ENCODE measurements at regions not wholly inside any gene's neighbourhood (a gene's known extent, or its start where the extent isn't known, plus 50 kb on each side); places are given as distances from the start of the nearest gene placed in this dataset.

DNA sequence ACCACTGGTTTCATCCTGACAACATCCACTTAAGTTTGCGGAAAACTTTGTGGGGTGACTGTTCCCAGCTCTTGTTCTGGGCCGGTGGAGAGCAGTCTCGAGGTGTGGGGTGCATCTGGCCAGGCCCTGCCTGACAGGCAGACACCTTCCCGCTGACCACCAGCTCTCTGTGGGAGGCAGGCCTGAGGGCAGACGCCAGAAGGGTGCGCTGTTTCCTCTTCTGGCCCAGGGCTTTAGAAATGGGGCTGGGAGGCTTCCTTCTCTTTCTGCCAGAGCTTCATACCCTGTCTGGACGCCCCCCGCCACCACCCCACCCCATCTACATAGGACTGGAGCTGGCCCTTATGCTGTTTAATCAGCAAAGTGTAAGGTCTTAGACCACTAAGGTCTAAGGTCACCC is 263.8 kb downstream of the LOXHD1 start:
- no peaks in the 10 kb centered on the region for H3K79me2 ChIP-seq (ENCODE audit: control insufficient read depth, insufficient read depth, low read length)
- CTCF ChIA-PET, result interaction anchor here (0.9 kb wide), 1 partner anchor 265 kb away, joined by 5 read pairs; no protein-coding TSS in a partner anchor
- H3K9me1 ChIP-seq (replicated peaks; ENCODE audit: control insufficient read depth, extremely low read depth, insufficient read depth, low read length), result no peaks in the 10 kb centered on the region
- POLR2A ChIA-PET, result no interaction called here
- DNase-seq (ENCODE audit: low read depth, low spot score) (no peak), FAIRE-seq (no peak)
- no TSS peak for BruUV-seq (replicated peaks)
- H3K36me3 ChIP-seq (ENCODE audit: control insufficient read depth in 2 of 2, extremely low read depth in 1 of 2, insufficient read depth in 2 of 2, low read length in 2 of 2), result no peaks in the 10 kb centered on the region
- no peaks in the 10 kb centered on the region for H4K20me1 ChIP-seq (replicated peaks; ENCODE audit: control insufficient read depth, extremely low read depth, insufficient read depth, low read length)
- H3K9ac ChIP-seq (replicated peaks; ENCODE audit: extremely low read depth, insufficient read depth, low read length), result no peak overlapping the region
- no peaks in the 10 kb centered on the region for H3K9me3 ChIP-seq (replicated peaks; ENCODE audit: control insufficient read depth, insufficient read depth, low read length)
- no peaks in the 10 kb centered on the region for H3K27me3 ChIP-seq (ENCODE audit: control insufficient read depth in 2 of 2, insufficient read depth in 2 of 2, low read length in 2 of 2)
- no peak overlapping the region for H3K4me2 ChIP-seq (ENCODE audit: insufficient read depth, low read length)
- intact Hi-C loops (cut with micrococcal nuclease) (no loop called here), dilution Hi-C loops (cut with MboI; ENCODE audit: extremely low pct_ligation_motif_present, low sequenced_read_pairs) (no loop called here)
- H3K4me1 ChIP-seq (ENCODE audit: control insufficient read depth, extremely low read depth, insufficient read depth, low read length), result no peaks in the 10 kb centered on the region
- no peak for TF ChIP-seq POLR2A (IDR thresholded peaks at IDR 0.05; ENCODE audit: low read depth, low read length)
- no peak for TF ChIP-seq EZH2 (IDR thresholded peaks at IDR 0.05; ENCODE audit: borderline replicate concordance, low read depth, low read length, severe bottlenecking)
- TF ChIP-seq POLR2AphosphoS5 (IDR thresholded peaks at IDR 0.05; ENCODE audit: insufficient read depth, low read depth, low read length), result no peak
- no peak for TF ChIP-seq MYC (IDR thresholded peaks at IDR 0.05; ENCODE audit: low read depth, low read length)
- TF ChIP-seq JUN (IDR thresholded peaks at IDR 0.05; ENCODE audit: borderline replicate concordance, insufficient read depth, insufficient read length, low read depth), result no peak
- TF ChIP-seq MAX (IDR thresholded peaks at IDR 0.05; ENCODE audit: insufficient read depth, insufficient read length), result no peak
- TF ChIP-seq FOS (IDR thresholded peaks at IDR 0.05; ENCODE audit: borderline replicate concordance, insufficient read depth, low read length), result no peak
- TF ChIP-seq CTCF (IDR thresholded peaks at IDR 0.05; ENCODE audit: extremely low read depth in 1 of 2, insufficient read depth in 1 of 2, low read depth in 1 of 2, low read length in 2 of 2), result no peak
- TF ChIP-seq GATA2 (IDR thresholded peaks at IDR 0.05; ENCODE audit: insufficient read depth, insufficient read length, low read depth, low read length), result no peak
- no peak overlapping the region for H3K27ac ChIP-seq (ENCODE audit: insufficient read depth, low read depth, low read length)
- no peak overlapping the region for H2AFZ ChIP-seq (ENCODE audit: low read depth, low read length)
- no peak overlapping the region for H3K4me3 ChIP-seq (replicated peaks in 1 of 3; ENCODE audit: insufficient read depth in 1 of 3, low read depth in 1 of 3, low read length in 3 of 3)
